ENCODE measurements at regions not wholly inside any gene's neighbourhood (a gene's known extent, or its start where the extent isn't known, plus 50 kb on each side); places are given as distances from the start of the nearest gene placed in this dataset.
"Not testable (repeated sequence)": the region's sequence is repeated elsewhere in the genome, so short reads cannot be mapped to it uniquely, and the experiment has no call there.

DNA sequence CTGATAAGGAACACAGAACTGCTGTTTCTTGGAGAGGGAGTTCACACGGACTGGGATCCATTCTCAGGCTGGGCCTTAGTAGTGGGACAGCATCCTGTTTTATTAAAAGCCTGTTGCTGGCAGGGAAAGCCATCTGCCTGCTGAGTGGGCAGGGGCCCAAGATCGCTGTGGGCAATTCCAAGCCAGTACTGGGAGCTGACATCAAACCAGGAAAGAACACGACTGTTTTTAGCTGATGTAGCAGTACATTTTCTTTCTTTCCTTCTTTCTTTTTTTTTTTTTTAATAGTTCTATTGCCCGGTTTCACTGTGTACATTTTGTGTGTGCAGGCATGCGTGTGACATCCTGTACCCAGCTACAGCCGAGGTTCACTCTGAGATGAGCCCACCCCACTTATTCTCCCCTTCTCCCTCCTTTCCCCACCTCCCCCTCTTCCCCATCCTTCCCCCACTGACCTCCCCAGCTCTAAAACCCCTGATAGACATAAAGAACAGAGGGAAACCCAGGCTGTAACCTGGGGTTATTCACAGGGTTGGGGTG lies 143.5 kb upstream of the PLGLB2 start:
- BruUV-seq (replicated peaks); H3K27ac Mint-ChIP-seq (ENCODE audit: unreplicated experiment); CTCF ChIA-PET; intact Hi-C loops (cut with micrococcal nuclease; ENCODE audit: unreplicated experiment); DNase-seq; H3K4me3 Mint-ChIP-seq (ENCODE audit: low read depth, unreplicated experiment); H3K4me1 Mint-ChIP-seq (ENCODE audit: low read depth, unreplicated experiment); H3K36me3 Mint-ChIP-seq (ENCODE audit: insufficient read depth, unreplicated experiment); H3K27me3 Mint-ChIP-seq (ENCODE audit: unreplicated experiment); H3K9me3 Mint-ChIP-seq (ENCODE audit: low read depth, unreplicated experiment): not testable (repeated sequence)

DNA sequence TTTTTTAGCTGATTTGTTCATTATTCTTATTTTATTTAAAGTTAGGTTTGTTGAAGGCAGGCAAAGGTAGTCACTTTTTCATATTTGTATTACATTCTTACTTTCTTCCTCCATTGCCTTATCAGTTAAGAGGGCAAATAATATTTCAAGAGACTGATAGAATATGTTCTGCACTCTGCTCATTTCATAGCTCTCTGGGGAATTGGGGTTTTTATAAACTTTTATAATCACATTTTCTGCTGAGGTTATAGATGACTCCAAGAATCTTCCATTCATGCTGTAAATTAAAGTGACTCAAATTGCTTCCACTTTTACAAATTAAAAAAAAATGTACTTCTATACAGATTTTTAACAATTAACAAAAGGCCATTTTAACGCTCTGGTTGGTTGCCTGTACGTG lies 142.9 kb upstream of the PLGLB2 start:
- H3K27ac Mint-ChIP-seq (ENCODE audit: unreplicated experiment); H3K4me3 Mint-ChIP-seq (ENCODE audit: low read depth, unreplicated experiment); BruUV-seq (replicated peaks); H3K27me3 Mint-ChIP-seq (ENCODE audit: unreplicated experiment); H3K36me3 Mint-ChIP-seq (ENCODE audit: insufficient read depth, unreplicated experiment); H3K4me1 Mint-ChIP-seq (ENCODE audit: low read depth, unreplicated experiment); H3K9me3 Mint-ChIP-seq (ENCODE audit: low read depth, unreplicated experiment); intact Hi-C loops (cut with micrococcal nuclease; ENCODE audit: unreplicated experiment); DNase-seq; CTCF ChIA-PET: not testable (repeated sequence)

DNA sequence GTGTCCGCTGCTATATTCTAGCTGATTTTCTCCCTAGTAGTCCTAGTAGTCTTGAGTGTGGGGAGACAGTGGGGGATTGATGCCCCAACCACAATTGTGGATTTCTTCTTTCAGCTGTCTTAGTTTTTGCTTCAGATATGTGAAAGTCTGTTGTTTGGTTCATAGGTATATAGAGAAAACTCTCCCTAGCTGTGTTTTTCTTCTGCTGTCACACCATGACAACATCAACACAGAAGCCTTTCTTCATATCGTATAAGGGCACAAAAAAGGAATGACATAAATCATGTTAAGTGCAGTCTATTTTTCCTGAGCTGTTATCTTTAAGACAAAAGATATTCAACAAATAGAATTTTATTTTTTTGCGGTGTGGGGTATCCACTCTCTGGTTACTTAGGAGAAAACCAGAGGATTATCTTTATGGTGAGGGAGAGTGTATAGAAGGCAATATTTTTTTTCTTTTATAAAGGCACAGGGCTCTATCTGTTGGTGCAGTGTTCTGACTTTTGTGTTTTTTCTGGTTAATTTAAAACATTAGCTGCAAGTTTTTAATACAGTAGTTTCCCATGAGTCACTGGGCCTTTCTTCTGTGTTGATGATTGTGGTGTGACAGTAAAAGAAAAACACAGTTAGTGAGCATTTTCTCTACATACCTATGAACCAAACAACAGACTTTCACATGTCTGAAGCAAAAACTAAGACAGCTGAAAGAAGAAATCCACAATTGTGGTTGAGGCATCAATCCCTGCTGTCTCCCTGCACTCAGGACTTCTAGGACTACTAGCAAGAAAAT lies 139.3 kb upstream of the PLGLB2 start:
- H3K36me3 Mint-ChIP-seq (ENCODE audit: insufficient read depth, unreplicated experiment); H3K4me3 Mint-ChIP-seq (ENCODE audit: low read depth, unreplicated experiment); H3K27ac Mint-ChIP-seq (ENCODE audit: unreplicated experiment); intact Hi-C loops (cut with micrococcal nuclease; ENCODE audit: unreplicated experiment); DNase-seq; H3K4me1 Mint-ChIP-seq (ENCODE audit: low read depth, unreplicated experiment); CTCF ChIA-PET; H3K27me3 Mint-ChIP-seq (ENCODE audit: unreplicated experiment); H3K9me3 Mint-ChIP-seq (ENCODE audit: low read depth, unreplicated experiment); BruUV-seq (replicated peaks): not testable (repeated sequence)

DNA sequence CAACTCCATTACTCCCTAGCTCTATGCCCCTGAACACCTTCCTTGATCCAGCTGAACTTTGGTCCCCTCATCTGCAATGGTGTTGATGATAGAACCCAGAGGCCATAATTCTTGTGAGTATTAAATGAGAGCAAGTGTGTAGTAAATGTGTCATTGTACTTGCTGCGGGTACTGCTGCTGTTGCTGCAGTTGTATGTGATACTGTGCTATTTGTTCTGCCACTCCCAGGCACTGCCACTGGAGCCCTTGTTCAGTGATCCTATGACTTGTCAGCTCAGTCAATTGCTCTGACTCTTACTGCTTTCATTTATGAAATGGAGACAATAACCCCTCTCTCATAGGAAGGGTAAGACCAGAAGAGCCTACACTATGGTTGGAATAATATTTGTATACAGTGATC lies 136.9 kb upstream of the PLGLB2 start:
- H3K27ac Mint-ChIP-seq (ENCODE audit: unreplicated experiment); BruUV-seq (replicated peaks); H3K4me1 Mint-ChIP-seq (ENCODE audit: low read depth, unreplicated experiment); H3K9me3 Mint-ChIP-seq (ENCODE audit: low read depth, unreplicated experiment); H3K36me3 Mint-ChIP-seq (ENCODE audit: insufficient read depth, unreplicated experiment); H3K4me3 Mint-ChIP-seq (ENCODE audit: low read depth, unreplicated experiment); DNase-seq; CTCF ChIA-PET; H3K27me3 Mint-ChIP-seq (ENCODE audit: unreplicated experiment); intact Hi-C loops (cut with micrococcal nuclease; ENCODE audit: unreplicated experiment): not testable (repeated sequence)

DNA sequence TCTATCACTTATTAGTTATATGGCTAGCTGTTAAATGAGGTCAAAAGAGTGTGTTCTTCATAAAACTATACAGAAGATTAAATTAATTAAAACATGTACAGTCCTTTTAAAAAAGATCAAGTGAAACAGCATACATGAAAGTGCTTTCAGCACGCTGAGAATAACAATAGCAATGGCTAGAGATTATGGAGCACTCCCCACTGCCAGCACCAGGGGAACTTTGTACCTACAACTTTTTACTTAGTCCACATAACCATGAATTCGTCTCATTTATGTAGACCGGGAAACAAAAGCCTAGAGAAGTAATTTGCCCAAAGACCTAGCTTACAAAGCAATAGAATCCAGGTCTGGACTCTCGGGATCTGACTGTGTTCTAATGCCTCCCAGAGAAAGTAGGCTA lies 136.5 kb upstream of the PLGLB2 start:
- H3K9me3 Mint-ChIP-seq (ENCODE audit: low read depth, unreplicated experiment); H3K27ac Mint-ChIP-seq (ENCODE audit: unreplicated experiment); DNase-seq; intact Hi-C loops (cut with micrococcal nuclease; ENCODE audit: unreplicated experiment); H3K27me3 Mint-ChIP-seq (ENCODE audit: unreplicated experiment); H3K4me3 Mint-ChIP-seq (ENCODE audit: low read depth, unreplicated experiment); H3K36me3 Mint-ChIP-seq (ENCODE audit: insufficient read depth, unreplicated experiment); BruUV-seq (replicated peaks); CTCF ChIA-PET; H3K4me1 Mint-ChIP-seq (ENCODE audit: low read depth, unreplicated experiment): not testable (repeated sequence)

DNA sequence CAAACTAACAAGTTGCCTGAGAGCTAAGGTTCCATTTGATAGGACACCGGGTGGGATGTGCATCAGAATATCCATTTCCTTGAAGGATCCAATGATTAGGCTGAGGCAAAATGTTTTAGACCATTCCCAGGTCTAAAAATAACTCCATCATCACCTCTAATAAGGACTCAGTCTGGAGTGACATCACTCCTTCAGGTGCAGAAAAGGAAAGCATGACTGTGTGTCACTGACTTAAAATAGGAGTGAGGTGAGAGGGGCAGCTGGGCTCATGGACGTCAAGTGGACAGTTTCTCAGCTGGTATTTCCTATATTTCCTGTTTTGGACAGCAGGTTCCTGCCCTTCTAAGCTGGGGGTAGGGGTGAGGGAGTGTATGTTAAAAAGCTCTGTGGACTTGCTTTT lies 135.9 kb upstream of the PLGLB2 start:
- H3K27ac Mint-ChIP-seq (ENCODE audit: unreplicated experiment); BruUV-seq (replicated peaks); H3K4me3 Mint-ChIP-seq (ENCODE audit: low read depth, unreplicated experiment); CTCF ChIA-PET; H3K27me3 Mint-ChIP-seq (ENCODE audit: unreplicated experiment); DNase-seq; intact Hi-C loops (cut with micrococcal nuclease; ENCODE audit: unreplicated experiment); H3K9me3 Mint-ChIP-seq (ENCODE audit: low read depth, unreplicated experiment); H3K4me1 Mint-ChIP-seq (ENCODE audit: low read depth, unreplicated experiment); H3K36me3 Mint-ChIP-seq (ENCODE audit: insufficient read depth, unreplicated experiment): not testable (repeated sequence)

DNA sequence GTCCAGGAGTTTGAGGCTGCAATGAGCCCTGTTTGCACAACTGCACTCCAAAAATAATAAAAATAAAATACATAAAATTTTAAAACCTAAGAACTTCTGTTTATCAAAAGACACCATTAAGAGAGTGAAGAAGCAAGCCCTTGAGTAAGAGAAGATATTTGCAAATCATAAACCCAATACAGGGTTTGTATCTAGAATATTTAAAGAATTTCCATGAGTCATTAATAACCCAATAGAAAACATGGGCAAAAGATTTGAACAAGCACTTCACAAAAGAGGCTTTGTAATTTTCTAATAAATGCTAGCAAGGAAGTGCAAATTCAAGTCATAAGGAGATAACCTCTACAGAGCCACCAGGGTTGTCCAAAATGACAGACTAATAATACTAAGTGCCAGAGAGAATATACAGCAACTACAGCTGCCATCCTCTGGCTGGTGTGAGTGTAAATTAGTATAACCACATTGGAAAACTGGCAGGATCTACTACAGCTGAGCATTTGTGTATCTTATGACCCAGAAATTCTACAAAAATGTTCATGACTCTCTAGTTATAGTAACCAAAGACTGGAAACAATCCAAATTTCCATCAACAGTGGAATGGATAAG lies 133.0 kb upstream of the PLGLB2 start:
- H3K36me3 Mint-ChIP-seq (ENCODE audit: insufficient read depth, unreplicated experiment); BruUV-seq (replicated peaks); DNase-seq; H3K27ac Mint-ChIP-seq (ENCODE audit: unreplicated experiment); H3K9me3 Mint-ChIP-seq (ENCODE audit: low read depth, unreplicated experiment); H3K4me3 Mint-ChIP-seq (ENCODE audit: low read depth, unreplicated experiment); H3K27me3 Mint-ChIP-seq (ENCODE audit: unreplicated experiment); H3K4me1 Mint-ChIP-seq (ENCODE audit: low read depth, unreplicated experiment); CTCF ChIA-PET; intact Hi-C loops (cut with micrococcal nuclease; ENCODE audit: unreplicated experiment): not testable (repeated sequence)

DNA sequence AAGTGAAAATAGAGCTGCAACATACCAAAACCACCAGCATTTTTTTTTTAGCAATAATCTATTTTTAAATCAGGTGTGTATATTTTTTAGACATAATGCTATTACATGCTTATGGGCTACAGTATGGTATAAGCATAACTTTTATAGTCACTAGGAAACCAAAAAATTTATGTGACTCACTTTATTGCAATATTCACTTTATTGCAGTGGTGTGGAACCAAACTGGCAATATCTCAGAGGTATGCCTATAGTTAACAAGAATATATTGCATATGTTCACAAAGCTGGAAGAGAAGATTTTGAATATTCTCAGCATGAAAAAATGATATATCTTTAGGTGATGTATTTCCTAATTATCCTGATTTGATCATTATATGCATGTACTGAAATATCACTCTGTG lies 128.8 kb upstream of the PLGLB2 start:
- H3K27ac Mint-ChIP-seq (ENCODE audit: unreplicated experiment); H3K9me3 Mint-ChIP-seq (ENCODE audit: low read depth, unreplicated experiment); DNase-seq; H3K4me1 Mint-ChIP-seq (ENCODE audit: low read depth, unreplicated experiment); intact Hi-C loops (cut with micrococcal nuclease; ENCODE audit: unreplicated experiment); H3K4me3 Mint-ChIP-seq (ENCODE audit: low read depth, unreplicated experiment); BruUV-seq (replicated peaks); H3K27me3 Mint-ChIP-seq (ENCODE audit: unreplicated experiment); CTCF ChIA-PET; H3K36me3 Mint-ChIP-seq (ENCODE audit: insufficient read depth, unreplicated experiment): not testable (repeated sequence)

DNA sequence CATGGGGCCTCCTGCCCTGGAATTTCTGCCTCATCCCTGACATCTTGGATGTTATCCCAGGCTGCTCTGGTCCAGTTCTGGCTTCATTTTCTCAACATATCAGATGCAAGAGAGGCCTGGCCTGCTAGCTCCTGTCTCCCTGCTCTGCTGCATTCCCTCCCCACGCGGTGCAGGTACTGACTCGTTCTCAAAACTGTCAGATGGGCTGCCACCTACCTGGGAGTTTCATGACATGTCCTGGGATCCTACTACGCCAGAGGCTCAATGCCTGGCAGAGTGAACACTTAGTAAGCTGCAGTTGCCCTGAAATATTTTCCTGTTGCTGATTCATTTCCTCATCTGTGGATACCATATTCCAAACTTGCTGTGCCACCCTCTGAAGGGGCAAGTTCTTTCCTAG lies 126.7 kb upstream of the PLGLB2 start:
- CTCF ChIA-PET; DNase-seq; H3K27me3 Mint-ChIP-seq (ENCODE audit: unreplicated experiment); H3K36me3 Mint-ChIP-seq (ENCODE audit: insufficient read depth, unreplicated experiment); H3K27ac Mint-ChIP-seq (ENCODE audit: unreplicated experiment); H3K4me1 Mint-ChIP-seq (ENCODE audit: low read depth, unreplicated experiment); H3K9me3 Mint-ChIP-seq (ENCODE audit: low read depth, unreplicated experiment); BruUV-seq (replicated peaks); H3K4me3 Mint-ChIP-seq (ENCODE audit: low read depth, unreplicated experiment); intact Hi-C loops (cut with micrococcal nuclease; ENCODE audit: unreplicated experiment): not testable (repeated sequence)

DNA sequence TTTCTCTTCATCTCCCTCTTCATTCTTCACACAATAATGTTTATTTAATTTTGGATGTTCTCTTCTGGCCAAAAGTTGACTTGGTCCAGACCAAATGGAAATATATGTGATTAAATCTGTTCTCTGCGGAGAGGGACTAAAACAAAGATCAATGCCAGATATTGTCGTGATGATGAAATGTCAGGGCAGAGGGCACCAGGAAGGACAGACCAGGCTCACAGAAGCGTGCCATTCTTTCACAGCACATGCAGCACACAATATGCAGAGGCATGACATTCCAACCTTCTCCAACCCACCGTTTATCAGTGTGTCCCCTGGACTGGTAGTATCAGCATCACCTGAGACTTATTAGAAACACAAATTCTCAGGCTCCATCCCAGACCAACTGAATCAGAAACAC lies 125.2 kb upstream of the PLGLB2 start:
- intact Hi-C loops (cut with micrococcal nuclease; ENCODE audit: unreplicated experiment); BruUV-seq (replicated peaks); H3K27me3 Mint-ChIP-seq (ENCODE audit: unreplicated experiment); H3K4me1 Mint-ChIP-seq (ENCODE audit: low read depth, unreplicated experiment); H3K4me3 Mint-ChIP-seq (ENCODE audit: low read depth, unreplicated experiment); H3K36me3 Mint-ChIP-seq (ENCODE audit: insufficient read depth, unreplicated experiment); DNase-seq; CTCF ChIA-PET; H3K27ac Mint-ChIP-seq (ENCODE audit: unreplicated experiment); H3K9me3 Mint-ChIP-seq (ENCODE audit: low read depth, unreplicated experiment): not testable (repeated sequence)

Measured in Calu3 (cell line).